Progenitor cell of endocrine pancreas (in vitro differentiated cells): ENCODE measurements at regions not wholly inside any gene's neighbourhood (a gene's known extent, or its start where the extent isn't known, plus 50 kb on each side); places are given as distances from the start of the nearest gene placed in this dataset.

Experiments
- DNase-seq: peaks from one replicate; pipeline ENCODE4 v3.0.0; 2021; ENCODE audit warnings: low spot score; ENCODE audit not compliant: unreplicated experiment
- H3K27ac Mint-ChIP-seq: 2 replicates; pipeline ENCODE4 v1.8.0; 2021; ENCODE audit warnings: mild to moderate bottlenecking, moderate library complexity, mixed read lengths
- H3K27me3 Mint-ChIP-seq: 2 replicates; pipeline ENCODE4 v1.8.0; 2021; ENCODE audit warnings: mixed read lengths
- H3K36me3 Mint-ChIP-seq: 2 replicates; pipeline ENCODE4 v1.8.0; 2022; ENCODE audit warnings: mixed read lengths; ENCODE audit not compliant: insufficient read depth
- H3K4me1 Mint-ChIP-seq: 2 replicates; pipeline ENCODE4 v1.8.0; 2021; ENCODE audit warnings: low read depth, mixed read lengths
- H3K4me3 Mint-ChIP-seq: 2 replicates; pipeline ENCODE4 v1.8.0; 2021; ENCODE audit warnings: low read depth, mild to moderate bottlenecking, moderate library complexity, mixed read lengths
- H3K9me3 Mint-ChIP-seq: 2 replicates; pipeline ENCODE4 v1.8.0; 2021; ENCODE audit warnings: low read depth, mixed read lengths
- TF ChIP-seq, protein P1 (sequence below): fragments of 200-600 bp; sonication (generic); IDR thresholded peaks from one replicate; pipeline ENCODE4 v1.5.0; 2021; ENCODE audit warnings: antibody characterized with exemption, mild to moderate bottlenecking; ENCODE audit not compliant: unreplicated experiment

DNA sequence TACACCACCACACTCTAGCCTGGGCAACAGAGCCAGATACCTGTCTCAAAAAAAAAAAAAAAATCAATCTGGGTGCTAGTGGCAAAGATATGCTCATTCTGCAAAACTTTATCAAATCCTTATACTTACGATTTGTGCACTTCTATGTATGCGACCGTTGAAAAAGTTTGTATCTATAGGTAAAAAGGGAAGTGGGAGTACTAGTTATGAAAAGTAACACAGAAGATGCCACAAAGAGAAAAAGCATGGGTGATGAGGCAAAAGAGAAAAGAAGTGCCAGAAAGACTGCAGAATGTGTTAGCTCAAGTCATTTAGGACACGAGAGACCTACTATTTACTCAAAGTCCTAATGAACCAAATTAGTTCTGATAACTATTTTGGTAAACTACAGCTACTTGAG lies 407.8 kb downstream of the SHQ1 start:
- Mint-ChIP-seq H3K36me3 (peaks cover 5% of the 10 kb centered on the region), H3K9me3 (no peaks in the 10 kb centered on the region), H3K27me3 (no peaks in the 10 kb centered on the region), H3K4me3 (no peak overlapping the region), H3K27ac (peak overlapping the region; percentile 67), H3K4me1 (peaks cover 68% of the 10 kb centered on the region)
- TF ChIP-seq, protein P1, sequence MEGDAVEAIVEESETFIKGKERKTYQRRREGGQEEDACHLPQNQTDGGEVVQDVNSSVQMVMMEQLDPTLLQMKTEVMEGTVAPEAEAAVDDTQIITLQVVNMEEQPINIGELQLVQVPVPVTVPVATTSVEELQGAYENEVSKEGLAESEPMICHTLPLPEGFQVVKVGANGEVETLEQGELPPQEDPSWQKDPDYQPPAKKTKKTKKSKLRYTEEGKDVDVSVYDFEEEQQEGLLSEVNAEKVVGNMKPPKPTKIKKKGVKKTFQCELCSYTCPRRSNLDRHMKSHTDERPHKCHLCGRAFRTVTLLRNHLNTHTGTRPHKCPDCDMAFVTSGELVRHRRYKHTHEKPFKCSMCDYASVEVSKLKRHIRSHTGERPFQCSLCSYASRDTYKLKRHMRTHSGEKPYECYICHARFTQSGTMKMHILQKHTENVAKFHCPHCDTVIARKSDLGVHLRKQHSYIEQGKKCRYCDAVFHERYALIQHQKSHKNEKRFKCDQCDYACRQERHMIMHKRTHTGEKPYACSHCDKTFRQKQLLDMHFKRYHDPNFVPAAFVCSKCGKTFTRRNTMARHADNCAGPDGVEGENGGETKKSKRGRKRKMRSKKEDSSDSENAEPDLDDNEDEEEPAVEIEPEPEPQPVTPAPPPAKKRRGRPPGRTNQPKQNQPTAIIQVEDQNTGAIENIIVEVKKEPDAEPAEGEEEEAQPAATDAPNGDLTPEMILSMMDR: no peak
- no peak for DNase-seq

DNA sequence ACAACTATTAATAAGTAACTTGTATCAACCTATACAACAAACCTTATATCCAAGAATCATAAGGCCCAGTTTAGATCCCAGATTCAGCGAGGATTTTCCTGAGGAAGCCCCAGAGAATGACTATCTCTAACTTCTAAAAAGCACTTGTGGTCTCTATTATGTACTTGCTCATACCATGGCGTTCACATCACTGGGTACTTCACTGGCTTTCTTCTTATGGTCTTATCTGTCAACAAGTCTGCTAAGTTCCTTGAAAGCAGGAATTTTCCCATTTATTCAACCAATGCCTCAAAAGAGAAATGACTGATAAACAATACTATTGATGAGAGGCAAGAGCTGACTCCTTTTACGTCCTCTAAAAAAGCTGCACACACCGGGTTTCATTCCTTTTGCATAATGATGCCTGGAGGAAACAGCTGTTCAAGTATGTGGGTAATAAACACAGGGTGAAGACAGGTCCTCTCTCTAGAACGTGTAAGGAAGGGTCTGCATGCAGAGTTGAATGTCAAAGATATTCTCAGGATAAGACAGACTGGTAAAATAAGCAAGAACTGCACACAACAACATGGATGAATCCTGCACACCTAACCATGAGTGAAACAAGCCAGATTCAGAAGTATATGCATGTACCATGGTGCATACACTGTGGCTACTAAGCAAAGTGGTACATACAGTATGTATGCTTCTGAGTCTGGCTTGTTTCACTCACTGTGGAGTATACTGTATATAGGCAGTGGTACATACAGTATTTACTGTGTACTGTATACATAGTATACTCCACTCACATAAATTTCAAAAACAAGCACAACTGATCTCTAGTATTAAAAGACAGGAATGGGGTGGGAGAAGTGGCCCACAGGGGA lies 408.7 kb downstream of the SHQ1 start:
- DNase-seq: no peak
- peak overlapping the region; percentile 67 for H3K27ac Mint-ChIP-seq
- H3K9me3 Mint-ChIP-seq: no peaks in the 10 kb centered on the region
- peaks cover 64% of the 10 kb centered on the region for H3K4me1 Mint-ChIP-seq
- H3K4me3 Mint-ChIP-seq: no peak overlapping the region
- H3K36me3 Mint-ChIP-seq: peaks cover 4% of the 10 kb centered on the region
- no peaks in the 10 kb centered on the region for H3K27me3 Mint-ChIP-seq
- TF ChIP-seq, protein P1: no peak

DNA sequence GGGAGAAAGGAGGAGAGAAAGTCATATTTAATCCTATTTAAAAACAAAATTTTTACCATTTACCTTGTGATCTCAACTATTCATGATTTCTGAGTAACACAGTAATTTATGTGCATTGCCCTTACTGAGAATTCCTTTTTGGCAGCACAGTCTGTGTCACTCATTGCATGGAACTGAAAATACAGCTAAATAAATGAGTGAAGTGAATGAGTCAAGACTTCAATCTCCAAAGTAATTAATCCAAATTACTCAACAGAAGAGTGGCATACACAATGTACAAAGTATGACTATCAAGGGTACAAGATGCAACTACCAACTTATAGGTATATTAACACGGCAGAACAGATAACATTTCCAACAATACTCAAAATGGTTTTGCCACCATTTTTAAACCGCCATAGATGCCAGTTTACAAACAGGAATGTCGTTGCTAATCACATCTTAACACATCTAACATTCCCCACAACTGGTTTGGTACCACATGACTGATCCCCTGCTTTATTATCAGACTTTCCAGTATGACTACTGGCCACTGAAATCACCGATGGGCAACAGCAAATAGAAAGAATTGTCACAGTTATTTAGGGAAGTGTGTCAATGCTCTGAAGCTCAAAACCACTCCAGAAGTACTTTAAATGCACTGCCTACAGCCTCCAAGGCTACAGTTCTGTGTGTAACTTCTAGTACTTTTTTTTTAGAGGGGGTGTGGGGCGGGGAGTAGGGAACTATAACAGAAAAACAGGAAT lies 410.4 kb downstream of the SHQ1 start:
- no peak overlapping the region for H3K27ac Mint-ChIP-seq
- no peaks in the 10 kb centered on the region for H3K9me3 Mint-ChIP-seq
- no peaks in the 10 kb centered on the region for H3K27me3 Mint-ChIP-seq
- DNase-seq: no peak
- H3K4me1 Mint-ChIP-seq: peaks cover 49% of the 10 kb centered on the region
- H3K36me3 Mint-ChIP-seq: peaks cover 2% of the 10 kb centered on the region
- no peak overlapping the region for H3K4me3 Mint-ChIP-seq
- TF ChIP-seq, protein P1: no peak

DNA sequence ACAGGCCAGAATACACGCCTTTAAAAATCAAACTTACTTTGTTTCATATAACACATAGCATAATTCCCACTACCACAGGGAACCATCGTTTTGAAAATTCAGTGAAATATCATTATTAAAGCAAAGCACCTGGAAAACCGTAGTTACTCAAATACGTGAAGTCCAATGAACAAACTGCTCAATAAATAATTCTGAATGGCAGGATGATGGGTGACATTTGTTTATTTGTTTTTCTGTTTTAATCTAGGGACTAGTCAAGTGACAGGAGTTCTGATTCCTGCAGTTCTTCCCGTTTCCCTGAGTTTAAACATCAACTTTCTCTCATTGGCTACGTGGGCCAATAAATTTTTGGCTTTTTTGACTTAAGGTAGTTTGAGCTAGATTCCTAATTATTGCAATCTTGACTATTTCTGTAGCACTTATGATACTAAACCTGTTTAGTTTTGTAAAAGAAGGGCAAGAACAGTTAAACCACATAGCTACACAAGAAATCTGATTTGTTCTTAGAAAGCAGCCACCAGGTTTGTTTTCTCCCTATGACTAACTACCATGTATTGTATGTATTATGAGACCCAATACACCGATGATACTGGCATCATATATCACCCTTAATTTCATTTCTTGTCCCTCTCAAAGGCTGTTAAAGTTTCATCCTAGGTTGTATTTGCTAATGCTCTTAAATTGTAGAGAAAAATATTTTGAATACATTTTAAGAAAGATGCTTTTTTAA lies 411.2 kb downstream of the SHQ1 start:
- Mint-ChIP-seq H3K4me3 (no peak overlapping the region), H3K9me3 (no peaks in the 10 kb centered on the region), H3K36me3 (peaks cover 2% of the 10 kb centered on the region), H3K4me1 (peaks cover 52% of the 10 kb centered on the region), H3K27ac (no peak overlapping the region), H3K27me3 (no peaks in the 10 kb centered on the region)
- no peak for DNase-seq
- TF ChIP-seq, protein P1: no peak

DNA sequence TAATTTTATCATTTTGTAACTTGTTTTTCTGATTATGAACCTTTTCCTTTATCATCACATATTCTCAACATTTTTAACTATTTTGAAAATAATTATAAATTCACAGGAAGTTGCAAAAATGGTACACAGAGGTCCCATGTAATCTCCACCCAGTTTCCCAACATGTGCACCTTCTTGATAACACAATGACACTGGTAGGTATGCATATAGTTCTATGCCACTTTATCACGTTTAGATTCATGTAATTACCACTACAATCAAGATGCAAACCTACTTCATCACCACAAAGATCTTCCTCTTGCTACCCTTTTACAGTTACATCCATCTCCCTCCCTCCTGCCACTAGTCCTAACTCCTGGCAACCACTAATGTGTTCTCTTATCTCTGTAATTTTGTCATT lies 413.9 kb downstream of the SHQ1 start:
- TF ChIP-seq, protein P1: no peak
- no peak overlapping the region for H3K27ac Mint-ChIP-seq
- peaks cover 39% of the 10 kb centered on the region for H3K4me1 Mint-ChIP-seq

More for the DNA sequence above, 413.9 kb downstream of the SHQ1 start:
- DNase-seq: no peak
- Mint-ChIP-seq H3K27me3 (no peaks in the 10 kb centered on the region), H3K4me3 (no peak overlapping the region), H3K36me3 (no peaks in the 10 kb centered on the region), H3K9me3 (no peaks in the 10 kb centered on the region)
